ENCODE measurements at regions not wholly inside any gene's neighbourhood (a gene's known extent, or its start where the extent isn't known, plus 50 kb on each side); places are given as distances from the start of the nearest gene placed in this dataset.
"Not testable (repeated sequence)": the region's sequence is repeated elsewhere in the genome, so short reads cannot be mapped to it uniquely, and the experiment has no call there.

GRCh38 chr2:163934131-163934530 lies 198.3 kb upstream of the FIGN start:
- Histone ChIP-seq H3K4me2 (ENCODE audit: low read length) (no peak overlapping the region), H3K9me3 (ENCODE audit: insufficient read depth, low read length) (no peaks in the 10 kb centered on the region), H3K4me3 (ENCODE audit: low read length) (no peak overlapping the region), H3K4me1 (ENCODE audit: low read length) (no peaks in the 10 kb centered on the region), H3K9ac (ENCODE audit: low read length) (no peak overlapping the region), H3K27me3 (ENCODE audit: low read depth, low read length) (no peaks in the 10 kb centered on the region), H3K79me2 (ENCODE audit: low read length) (no peaks in the 10 kb centered on the region), H4K20me1 (ENCODE audit: insufficient read depth, low read length) (no peaks in the 10 kb centered on the region), H3K36me3 (replicated peaks; ENCODE audit: low read depth, low read length) (no peaks in the 10 kb centered on the region), H2AFZ (ENCODE audit: low read depth, low read length) (no peak overlapping the region), H3K27ac (ENCODE audit: low read length) (no peak overlapping the region)
- TF ChIP-seq CTCF (IDR thresholded peaks at IDR 0.05; ENCODE audit: low read depth, low read length): no peak
- no peak for TF ChIP-seq EZH2phosphoT487 (IDR thresholded peaks at IDR 0.05; ENCODE audit: low read depth)

- no peaks in the 10 kb centered on the region for H3K79me2 ChIP-seq (ENCODE audit: low read length)
- H3K36me3 ChIP-seq (replicated peaks; ENCODE audit: low read depth, low read length): no peaks in the 10 kb centered on the region
- no peak overlapping the region for H3K4me3 ChIP-seq (ENCODE audit: low read length)
- H3K4me2 ChIP-seq (ENCODE audit: low read length): no peak overlapping the region
- H3K9me3 ChIP-seq (ENCODE audit: insufficient read depth, low read length): no peaks in the 10 kb centered on the region
- no peak for TF ChIP-seq EZH2phosphoT487 (IDR thresholded peaks at IDR 0.05; ENCODE audit: low read depth)
- TF ChIP-seq CTCF (IDR thresholded peaks at IDR 0.05; ENCODE audit: low read depth, low read length): no peak
- H3K9ac ChIP-seq (ENCODE audit: low read length): no peak overlapping the region
- H4K20me1 ChIP-seq (ENCODE audit: insufficient read depth, low read length): no peaks in the 10 kb centered on the region
- no peaks in the 10 kb centered on the region for H3K4me1 ChIP-seq (ENCODE audit: low read length)
- H3K27me3 ChIP-seq (ENCODE audit: low read depth, low read length): no peaks in the 10 kb centered on the region
- H2AFZ ChIP-seq (ENCODE audit: low read depth, low read length): no peak overlapping the region
- H3K27ac ChIP-seq (ENCODE audit: low read length): no peak overlapping the region
These were observed 183.9 kb upstream of the FIGN start for GRCh38 chr2:163919717-163920116.

- H3K79me2 ChIP-seq (ENCODE audit: low read length); H3K9me3 ChIP-seq (ENCODE audit: insufficient read depth, low read length); H3K27me3 ChIP-seq (ENCODE audit: low read depth, low read length); H3K4me3 ChIP-seq (ENCODE audit: low read length); H3K4me2 ChIP-seq (ENCODE audit: low read length); H2AFZ ChIP-seq (ENCODE audit: low read depth, low read length); H3K9ac ChIP-seq (ENCODE audit: low read length); H4K20me1 ChIP-seq (ENCODE audit: insufficient read depth, low read length); H3K27ac ChIP-seq (ENCODE audit: low read length); H3K4me1 ChIP-seq (ENCODE audit: low read length); H3K36me3 ChIP-seq (replicated peaks; ENCODE audit: low read depth, low read length): not testable (repeated sequence)
These were observed 178.7 kb upstream of the FIGN start for GRCh38 chr2:163914486-163914885.

GRCh38 chr2:163913532-163913944 lies 177.7 kb upstream of the FIGN start:
- not testable (repeated sequence) for H3K79me2 ChIP-seq (ENCODE audit: low read length); H3K36me3 ChIP-seq (replicated peaks; ENCODE audit: low read depth, low read length); H2AFZ ChIP-seq (ENCODE audit: low read depth, low read length); H3K27me3 ChIP-seq (ENCODE audit: low read depth, low read length); H3K4me3 ChIP-seq (ENCODE audit: low read length); H3K9me3 ChIP-seq (ENCODE audit: insufficient read depth, low read length); H3K9ac ChIP-seq (ENCODE audit: low read length); H3K4me2 ChIP-seq (ENCODE audit: low read length); H3K27ac ChIP-seq (ENCODE audit: low read length); H3K4me1 ChIP-seq (ENCODE audit: low read length); H4K20me1 ChIP-seq (ENCODE audit: insufficient read depth, low read length)

- H3K9me3 ChIP-seq (ENCODE audit: insufficient read depth, low read length): no peaks in the 10 kb centered on the region
- no peak overlapping the region for H3K4me3 ChIP-seq (ENCODE audit: low read length)
- H3K9ac ChIP-seq (ENCODE audit: low read length): no peak overlapping the region
These were observed 173.7 kb upstream of the FIGN start for GRCh38 chr2:163909411-163910080.

More at GRCh38 chr2:163909411-163910080, 173.7 kb upstream of the FIGN start:
- no peaks in the 10 kb centered on the region for H3K79me2 ChIP-seq (ENCODE audit: low read length)
- no peaks in the 10 kb centered on the region for H3K36me3 ChIP-seq (replicated peaks; ENCODE audit: low read depth, low read length)
- H4K20me1 ChIP-seq (ENCODE audit: insufficient read depth, low read length): no peaks in the 10 kb centered on the region
- H3K27me3 ChIP-seq (ENCODE audit: low read depth, low read length): no peaks in the 10 kb centered on the region
- no peaks in the 10 kb centered on the region for H3K4me1 ChIP-seq (ENCODE audit: low read length)
- TF ChIP-seq EZH2phosphoT487 (IDR thresholded peaks at IDR 0.05; ENCODE audit: low read depth) (no peak), CTCF (IDR thresholded peaks at IDR 0.05; ENCODE audit: low read depth, low read length) (no peak)
- H2AFZ ChIP-seq (ENCODE audit: low read depth, low read length): no peak overlapping the region
- no peak overlapping the region for H3K27ac ChIP-seq (ENCODE audit: low read length)
- no peak overlapping the region for H3K4me2 ChIP-seq (ENCODE audit: low read length)
